ENCODE measurements at regions not wholly inside any gene's neighbourhood (a gene's known extent, or its start where the extent isn't known, plus 50 kb on each side); places are given as distances from the start of the nearest gene placed in this dataset.

GRCh38 chr12:93003531-93004239 lies 74.6 kb upstream of the EEA1 start (continued):
- TF ChIP-seq, protein P1, sequence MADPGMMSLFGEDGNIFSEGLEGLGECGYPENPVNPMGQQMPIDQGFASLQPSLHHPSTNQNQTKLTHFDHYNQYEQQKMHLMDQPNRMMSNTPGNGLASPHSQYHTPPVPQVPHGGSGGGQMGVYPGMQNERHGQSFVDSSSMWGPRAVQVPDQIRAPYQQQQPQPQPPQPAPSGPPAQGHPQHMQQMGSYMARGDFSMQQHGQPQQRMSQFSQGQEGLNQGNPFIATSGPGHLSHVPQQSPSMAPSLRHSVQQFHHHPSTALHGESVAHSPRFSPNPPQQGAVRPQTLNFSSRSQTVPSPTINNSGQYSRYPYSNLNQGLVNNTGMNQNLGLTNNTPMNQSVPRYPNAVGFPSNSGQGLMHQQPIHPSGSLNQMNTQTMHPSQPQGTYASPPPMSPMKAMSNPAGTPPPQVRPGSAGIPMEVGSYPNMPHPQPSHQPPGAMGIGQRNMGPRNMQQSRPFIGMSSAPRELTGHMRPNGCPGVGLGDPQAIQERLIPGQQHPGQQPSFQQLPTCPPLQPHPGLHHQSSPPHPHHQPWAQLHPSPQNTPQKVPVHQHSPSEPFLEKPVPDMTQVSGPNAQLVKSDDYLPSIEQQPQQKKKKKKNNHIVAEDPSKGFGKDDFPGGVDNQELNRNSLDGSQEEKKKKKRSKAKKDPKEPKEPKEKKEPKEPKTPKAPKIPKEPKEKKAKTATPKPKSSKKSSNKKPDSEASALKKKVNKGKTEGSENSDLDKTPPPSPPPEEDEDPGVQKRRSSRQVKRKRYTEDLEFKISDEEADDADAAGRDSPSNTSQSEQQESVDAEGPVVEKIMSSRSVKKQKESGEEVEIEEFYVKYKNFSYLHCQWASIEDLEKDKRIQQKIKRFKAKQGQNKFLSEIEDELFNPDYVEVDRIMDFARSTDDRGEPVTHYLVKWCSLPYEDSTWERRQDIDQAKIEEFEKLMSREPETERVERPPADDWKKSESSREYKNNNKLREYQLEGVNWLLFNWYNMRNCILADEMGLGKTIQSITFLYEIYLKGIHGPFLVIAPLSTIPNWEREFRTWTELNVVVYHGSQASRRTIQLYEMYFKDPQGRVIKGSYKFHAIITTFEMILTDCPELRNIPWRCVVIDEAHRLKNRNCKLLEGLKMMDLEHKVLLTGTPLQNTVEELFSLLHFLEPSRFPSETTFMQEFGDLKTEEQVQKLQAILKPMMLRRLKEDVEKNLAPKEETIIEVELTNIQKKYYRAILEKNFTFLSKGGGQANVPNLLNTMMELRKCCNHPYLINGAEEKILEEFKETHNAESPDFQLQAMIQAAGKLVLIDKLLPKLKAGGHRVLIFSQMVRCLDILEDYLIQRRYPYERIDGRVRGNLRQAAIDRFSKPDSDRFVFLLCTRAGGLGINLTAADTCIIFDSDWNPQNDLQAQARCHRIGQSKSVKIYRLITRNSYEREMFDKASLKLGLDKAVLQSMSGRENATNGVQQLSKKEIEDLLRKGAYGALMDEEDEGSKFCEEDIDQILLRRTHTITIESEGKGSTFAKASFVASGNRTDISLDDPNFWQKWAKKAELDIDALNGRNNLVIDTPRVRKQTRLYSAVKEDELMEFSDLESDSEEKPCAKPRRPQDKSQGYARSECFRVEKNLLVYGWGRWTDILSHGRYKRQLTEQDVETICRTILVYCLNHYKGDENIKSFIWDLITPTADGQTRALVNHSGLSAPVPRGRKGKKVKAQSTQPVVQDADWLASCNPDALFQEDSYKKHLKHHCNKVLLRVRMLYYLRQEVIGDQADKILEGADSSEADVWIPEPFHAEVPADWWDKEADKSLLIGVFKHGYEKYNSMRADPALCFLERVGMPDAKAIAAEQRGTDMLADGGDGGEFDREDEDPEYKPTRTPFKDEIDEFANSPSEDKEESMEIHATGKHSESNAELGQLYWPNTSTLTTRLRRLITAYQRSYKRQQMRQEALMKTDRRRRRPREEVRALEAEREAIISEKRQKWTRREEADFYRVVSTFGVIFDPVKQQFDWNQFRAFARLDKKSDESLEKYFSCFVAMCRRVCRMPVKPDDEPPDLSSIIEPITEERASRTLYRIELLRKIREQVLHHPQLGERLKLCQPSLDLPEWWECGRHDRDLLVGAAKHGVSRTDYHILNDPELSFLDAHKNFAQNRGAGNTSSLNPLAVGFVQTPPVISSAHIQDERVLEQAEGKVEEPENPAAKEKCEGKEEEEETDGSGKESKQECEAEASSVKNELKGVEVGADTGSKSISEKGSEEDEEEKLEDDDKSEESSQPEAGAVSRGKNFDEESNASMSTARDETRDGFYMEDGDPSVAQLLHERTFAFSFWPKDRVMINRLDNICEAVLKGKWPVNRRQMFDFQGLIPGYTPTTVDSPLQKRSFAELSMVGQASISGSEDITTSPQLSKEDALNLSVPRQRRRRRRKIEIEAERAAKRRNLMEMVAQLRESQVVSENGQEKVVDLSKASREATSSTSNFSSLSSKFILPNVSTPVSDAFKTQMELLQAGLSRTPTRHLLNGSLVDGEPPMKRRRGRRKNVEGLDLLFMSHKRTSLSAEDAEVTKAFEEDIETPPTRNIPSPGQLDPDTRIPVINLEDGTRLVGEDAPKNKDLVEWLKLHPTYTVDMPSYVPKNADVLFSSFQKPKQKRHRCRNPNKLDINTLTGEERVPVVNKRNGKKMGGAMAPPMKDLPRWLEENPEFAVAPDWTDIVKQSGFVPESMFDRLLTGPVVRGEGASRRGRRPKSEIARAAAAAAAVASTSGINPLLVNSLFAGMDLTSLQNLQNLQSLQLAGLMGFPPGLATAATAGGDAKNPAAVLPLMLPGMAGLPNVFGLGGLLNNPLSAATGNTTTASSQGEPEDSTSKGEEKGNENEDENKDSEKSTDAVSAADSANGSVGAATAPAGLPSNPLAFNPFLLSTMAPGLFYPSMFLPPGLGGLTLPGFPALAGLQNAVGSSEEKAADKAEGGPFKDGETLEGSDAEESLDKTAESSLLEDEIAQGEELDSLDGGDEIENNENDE (IDR thresholded peaks at IDR 0.05; ENCODE audit: insufficient replicate concordance, low read length): no peak
- TF ChIP-seq KDM5A (IDR thresholded peaks at IDR 0.05; ENCODE audit: low read length): no peak
- no peak for TF ChIP-seq RBBP5 (IDR thresholded peaks at IDR 0.05; ENCODE audit: borderline replicate concordance, low read depth, low read length)
- TF ChIP-seq BRCA1 (IDR thresholded peaks at IDR 0.05; ENCODE audit: low read depth, low read length): no peak
- TF ChIP-seq MAFK (IDR thresholded peaks at IDR 0.05; ENCODE audit: low read depth, low read length): no peak
- TF ChIP-seq TAF1 (IDR thresholded peaks at IDR 0.05; ENCODE audit: low read depth, low read length): no peak
- TF ChIP-seq GABPA (IDR thresholded peaks at IDR 0.05; ENCODE audit: borderline replicate concordance, insufficient read depth, low read length): no peak
- TF ChIP-seq NANOG (IDR thresholded peaks at IDR 0.05; ENCODE audit: insufficient read depth, low read depth, low read length, poor library complexity, severe bottlenecking): no peak
- TF ChIP-seq, protein P2, sequence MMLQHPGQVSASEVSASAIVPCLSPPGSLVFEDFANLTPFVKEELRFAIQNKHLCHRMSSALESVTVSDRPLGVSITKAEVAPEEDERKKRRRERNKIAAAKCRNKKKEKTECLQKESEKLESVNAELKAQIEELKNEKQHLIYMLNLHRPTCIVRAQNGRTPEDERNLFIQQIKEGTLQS (IDR thresholded peaks at IDR 0.05; ENCODE audit: insufficient read depth, low read depth, low read length): no peak
- TF ChIP-seq SIN3A (conservative IDR thresholded peaks at IDR 0.05 in 1 of 2, IDR thresholded peaks at IDR 0.05 in 1 of 2; ENCODE audit: low read depth in 1 of 2, low read length in 2 of 2): no peak

All from H1 (cell line).